NB4 (cell line): ENCODE measurements at regions not wholly inside any gene's neighbourhood (a gene's known extent, or its start where the extent isn't known, plus 50 kb on each side); places are given as distances from the start of the nearest gene placed in this dataset.

ENCODE experiments used
- DNase-seq: peaks from one replicate; pipeline ENCODE4 v3.0.0; 2010; ENCODE audit warnings: low read depth
- H3K4me3 ChIP-seq: one replicate; pipeline ENCODE4 v1.5.1; 2011; ENCODE audit warnings: mild to moderate bottlenecking, low read depth, low read length, moderate library complexity
- CTCF ChIP-seq: IDR thresholded peaks from one replicate; pipeline ENCODE4 v1.5.1; 2012; ENCODE audit warnings: low read depth, low read length
- MAX ChIP-seq: IDR thresholded peaks from 2 replicates; pipeline ENCODE4 v1.6.1; 2011; ENCODE audit warnings: low read depth, low read length
- MYC ChIP-seq: IDR thresholded peaks from 2 replicates; pipeline ENCODE4 v1.6.1; 2011; ENCODE audit warnings: low read depth, low read length
- POLR2A ChIP-seq: IDR thresholded peaks from 2 replicates; pipeline ENCODE4 v1.6.1; 2011; ENCODE audit warnings: mild to moderate bottlenecking; ENCODE audit not compliant: insufficient read length; ENCODE audit errors: extremely low read depth

GRCh38 chr4:18075823-18076433 lies 54.4 kb upstream of the LCORL start:
- DNase-seq, result peak; percentile 74
- TF ChIP-seq MAX, result no peak
- TF ChIP-seq CTCF, result peak; percentile 53
- 0 out of 2 replicates have a peak, but pooled peaks have one; percentile 7 for TF ChIP-seq MYC
- no peak for TF ChIP-seq POLR2A
- H3K4me3 ChIP-seq, result no peak overlapping the region

- no peak overlapping the region for H3K4me3 ChIP-seq
- TF ChIP-seq MAX (no peak), CTCF (no peak), POLR2A (no peak), MYC (no peak)
- DNase-seq, result no peak
Measured at GRCh38 chr4:18071894-18072293, 50.3 kb upstream of the LCORL start.
